ENCODE measurements at regions not wholly inside any gene's neighbourhood (a gene's known extent, or its start where the extent isn't known, plus 50 kb on each side); places are given as distances from the start of the nearest gene placed in this dataset.

GRCh38 chr5:102682101-102682647 is 72.9 kb upstream of the PAM start:
- TF ChIP-seq, protein P1, sequence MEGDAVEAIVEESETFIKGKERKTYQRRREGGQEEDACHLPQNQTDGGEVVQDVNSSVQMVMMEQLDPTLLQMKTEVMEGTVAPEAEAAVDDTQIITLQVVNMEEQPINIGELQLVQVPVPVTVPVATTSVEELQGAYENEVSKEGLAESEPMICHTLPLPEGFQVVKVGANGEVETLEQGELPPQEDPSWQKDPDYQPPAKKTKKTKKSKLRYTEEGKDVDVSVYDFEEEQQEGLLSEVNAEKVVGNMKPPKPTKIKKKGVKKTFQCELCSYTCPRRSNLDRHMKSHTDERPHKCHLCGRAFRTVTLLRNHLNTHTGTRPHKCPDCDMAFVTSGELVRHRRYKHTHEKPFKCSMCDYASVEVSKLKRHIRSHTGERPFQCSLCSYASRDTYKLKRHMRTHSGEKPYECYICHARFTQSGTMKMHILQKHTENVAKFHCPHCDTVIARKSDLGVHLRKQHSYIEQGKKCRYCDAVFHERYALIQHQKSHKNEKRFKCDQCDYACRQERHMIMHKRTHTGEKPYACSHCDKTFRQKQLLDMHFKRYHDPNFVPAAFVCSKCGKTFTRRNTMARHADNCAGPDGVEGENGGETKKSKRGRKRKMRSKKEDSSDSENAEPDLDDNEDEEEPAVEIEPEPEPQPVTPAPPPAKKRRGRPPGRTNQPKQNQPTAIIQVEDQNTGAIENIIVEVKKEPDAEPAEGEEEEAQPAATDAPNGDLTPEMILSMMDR (conservative IDR thresholded peaks at IDR 0.05; ENCODE audit: low read depth, low read length): no peak
- TF ChIP-seq EZH2 (IDR thresholded peaks at IDR 0.05; ENCODE audit: borderline replicate concordance, low read depth, low read length, poor library complexity, severe bottlenecking): no peak

Measured in A673 (cell line).